Central memory CD8-positive, alpha-beta T cell (primary cell): ENCODE measurements at regions not wholly inside any gene's neighbourhood (a gene's known extent, or its start where the extent isn't known, plus 50 kb on each side); places are given as distances from the start of the nearest gene placed in this dataset.
"Not testable (repeated sequence)": the region's sequence is repeated elsewhere in the genome, so short reads cannot be mapped to it uniquely, and the experiment has no call there.

ENCODE experiments used
- ATAC-seq: fragments of 150-1000 bp; cut with Tn5 transposase; replicated peaks from 2 replicates; pipeline ENCODE4 v1.10.0; 2022; ENCODE audit warnings: mild to moderate bottlenecking, moderate FRiP score, moderate number of reproducible peaks; ENCODE audit not compliant: poor library complexity, severe bottlenecking; ENCODE audit errors: extremely low read depth
- DNase-seq, 2 donors: peaks; one replicate each; pipeline ENCODE4 v3.0.0; 2021; ENCODE audit warnings: low spot score in 2 of 2
- H3K27ac Mint-ChIP-seq: one replicate; pipeline ENCODE4 v1.8.0; 2022; ENCODE audit warnings: low read depth, mild to moderate bottlenecking, moderate library complexity, mixed read lengths
- H3K27me3 Mint-ChIP-seq: one replicate; pipeline ENCODE4 v1.8.0; 2022; ENCODE audit warnings: mixed read lengths
- H3K36me3 Mint-ChIP-seq: one replicate; pipeline ENCODE4 v1.8.0; 2022; ENCODE audit warnings: mild to moderate bottlenecking, moderate library complexity, mixed read lengths; ENCODE audit not compliant: insufficient read depth
- H3K4me1 Mint-ChIP-seq: one replicate; pipeline ENCODE4 v1.8.0; 2022; ENCODE audit warnings: mixed read lengths
- H3K4me3 Mint-ChIP-seq: one replicate; pipeline ENCODE4 v1.8.0; 2022; ENCODE audit warnings: mild to moderate bottlenecking, moderate library complexity, mixed read lengths
- H3K9me3 Mint-ChIP-seq: one replicate; pipeline ENCODE4 v1.8.0; 2022; ENCODE audit warnings: mixed read lengths

DNA sequence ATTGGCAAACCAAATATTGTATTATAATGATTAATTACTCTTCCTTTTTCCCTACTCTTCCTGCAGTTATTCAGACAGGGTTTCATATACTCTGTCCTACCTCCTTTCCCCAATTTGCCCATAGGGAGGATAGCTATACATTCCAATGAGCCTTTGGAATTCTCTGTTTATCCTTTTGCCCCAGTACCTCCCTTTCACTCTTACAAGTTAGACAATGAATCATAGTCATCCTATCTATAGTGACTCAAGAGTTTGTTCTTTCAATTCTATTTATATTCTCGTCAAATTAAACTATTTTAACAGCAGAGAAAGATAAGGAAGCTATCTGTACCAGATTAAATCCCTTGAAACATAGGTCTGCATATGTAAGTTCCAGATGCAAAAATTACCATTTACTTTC lies 437.5 kb downstream of the NR4A2 start:
- Mint-ChIP-seq H3K4me1 (no peaks in the 10 kb centered on the region), H3K27ac (no peak overlapping the region), H3K27me3 (no peaks in the 10 kb centered on the region), H3K4me3 (no peak overlapping the region), H3K36me3 (no peaks in the 10 kb centered on the region), H3K9me3 (peaks cover 13% of the 10 kb centered on the region)
- ATAC-seq: no peak
- no peak for DNase-seq

GRCh38 chr2:155880382-155880781 lies 452.1 kb downstream of the NR4A2 start:
- peaks cover 26% of the 10 kb centered on the region for H3K9me3 Mint-ChIP-seq

GRCh38 chr2:155879900-155880299 lies 452.6 kb downstream of the NR4A2 start:
- H3K4me3 Mint-ChIP-seq, DNase-seq, H3K27me3 Mint-ChIP-seq, H3K4me1 Mint-ChIP-seq, H3K36me3 Mint-ChIP-seq, ATAC-seq, H3K27ac Mint-ChIP-seq: not testable (repeated sequence)
- peaks cover 26% of the 10 kb centered on the region for H3K9me3 Mint-ChIP-seq

More at GRCh38 chr2:155880382-155880781, 452.1 kb downstream of the NR4A2 start:
- H3K36me3 Mint-ChIP-seq, H3K4me1 Mint-ChIP-seq, H3K27me3 Mint-ChIP-seq, H3K4me3 Mint-ChIP-seq, H3K27ac Mint-ChIP-seq, ATAC-seq, DNase-seq: not testable (repeated sequence)

DNA sequence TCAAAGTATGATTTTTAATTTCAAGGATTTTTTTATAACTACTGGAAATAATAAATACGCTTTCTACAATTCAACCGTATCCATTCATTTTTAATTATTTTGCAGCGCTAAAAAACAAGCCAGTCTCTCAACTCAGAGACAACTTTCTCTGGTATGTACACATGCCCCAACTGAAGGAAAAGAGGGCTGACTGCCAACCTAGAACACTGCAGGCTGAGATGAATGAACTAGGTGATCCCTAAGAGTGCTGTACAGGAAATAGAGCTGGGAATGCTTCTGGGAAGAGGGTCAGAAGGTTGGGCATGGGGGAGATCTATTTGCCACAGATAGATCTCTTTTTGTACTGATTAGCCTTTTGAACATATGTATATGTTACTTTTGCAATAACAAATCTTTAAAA lies 460.1 kb downstream of the NR4A2 start:
- Mint-ChIP-seq H3K4me3 (no peak overlapping the region), H3K9me3 (peaks cover 22% of the 10 kb centered on the region), H3K4me1 (no peaks in the 10 kb centered on the region), H3K27ac (no peak overlapping the region), H3K36me3 (no peaks in the 10 kb centered on the region), H3K27me3 (no peaks in the 10 kb centered on the region)
- DNase-seq (no peak), ATAC-seq (no peak)

DNA sequence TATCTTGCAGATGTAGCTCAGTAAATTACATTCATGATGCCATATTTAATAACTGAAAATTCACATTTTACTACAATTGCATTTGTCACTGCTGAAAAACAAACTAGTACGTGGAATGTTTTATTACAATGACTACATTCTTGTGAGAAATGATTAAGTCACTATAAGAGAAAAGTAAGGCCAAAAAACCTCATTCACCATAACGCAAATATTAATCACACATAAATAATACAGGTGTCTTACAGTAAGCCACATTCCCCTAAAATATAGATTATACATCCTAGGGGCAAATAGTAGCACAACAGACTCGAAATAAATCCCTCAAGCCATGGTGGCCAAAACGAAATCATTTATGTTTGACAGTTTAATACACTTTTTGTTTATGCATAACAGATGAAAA lies 460.6 kb downstream of the NR4A2 start:
- no peaks in the 10 kb centered on the region for H3K27me3 Mint-ChIP-seq
- DNase-seq (no peak), ATAC-seq (no peak)
- no peaks in the 10 kb centered on the region for H3K4me1 Mint-ChIP-seq
- H3K4me3 Mint-ChIP-seq: no peak overlapping the region
- peaks cover 22% of the 10 kb centered on the region for H3K9me3 Mint-ChIP-seq
- no peak overlapping the region for H3K27ac Mint-ChIP-seq
- H3K36me3 Mint-ChIP-seq: no peaks in the 10 kb centered on the region

DNA sequence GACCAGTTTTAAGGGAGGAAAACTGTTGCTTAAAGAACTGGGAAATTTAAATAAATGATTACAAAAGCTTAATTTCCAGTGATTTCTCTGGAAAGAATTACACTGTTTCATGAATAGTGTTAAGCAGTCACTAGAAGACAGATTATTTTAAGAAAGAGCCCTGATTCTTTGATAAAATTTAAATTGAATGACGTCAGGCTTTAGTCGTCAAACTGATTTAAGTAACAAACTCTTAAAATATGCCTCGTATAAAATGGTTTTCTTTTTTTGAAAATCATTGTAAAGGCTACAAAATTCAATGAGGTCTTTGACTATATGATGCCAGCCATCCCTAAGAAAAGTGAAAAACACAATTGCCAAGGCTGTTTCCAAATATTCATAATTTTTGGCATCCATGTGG lies 465.0 kb downstream of the NR4A2 start:
- Mint-ChIP-seq H3K4me1 (no peaks in the 10 kb centered on the region), H3K27me3 (no peaks in the 10 kb centered on the region), H3K9me3 (peaks cover 9% of the 10 kb centered on the region), H3K27ac (no peak overlapping the region), H3K36me3 (no peaks in the 10 kb centered on the region), H3K4me3 (no peak overlapping the region)
- ATAC-seq (no peak), DNase-seq (no peak)

GRCh38 chr2:155866477-155866876 lies 466.0 kb downstream of the NR4A2 start:
- no peak for ATAC-seq
- no peaks in the 10 kb centered on the region for H3K36me3 Mint-ChIP-seq
- no peak overlapping the region for H3K4me3 Mint-ChIP-seq
- no peak overlapping the region for H3K27ac Mint-ChIP-seq
- no peaks in the 10 kb centered on the region for H3K27me3 Mint-ChIP-seq
- peaks cover 5% of the 10 kb centered on the region for H3K9me3 Mint-ChIP-seq
- no peaks in the 10 kb centered on the region for H3K4me1 Mint-ChIP-seq
- DNase-seq: no peak

DNA sequence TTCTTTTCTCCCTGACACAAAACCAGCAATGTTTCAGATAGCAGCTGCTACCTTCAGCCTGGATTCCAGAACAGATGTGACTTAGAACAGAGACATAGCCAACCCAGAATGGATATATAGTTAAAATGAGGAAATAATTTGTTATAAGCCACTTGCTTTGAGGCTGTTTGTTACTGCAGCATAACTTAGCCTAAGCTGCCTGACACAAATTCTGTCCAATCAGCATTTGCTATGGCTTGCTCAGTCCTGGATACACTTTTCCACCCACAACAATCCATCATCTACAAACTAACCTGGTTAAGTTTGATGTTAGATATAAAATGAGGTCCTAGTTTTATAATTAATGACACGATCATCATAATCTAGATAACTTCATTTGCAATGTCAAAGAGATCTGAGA lies 480.4 kb downstream of the NR4A2 start:
- no peak overlapping the region for H3K4me3 Mint-ChIP-seq
- no peaks in the 10 kb centered on the region for H3K36me3 Mint-ChIP-seq
- H3K27ac Mint-ChIP-seq: no peak overlapping the region
- DNase-seq: no peak
- ATAC-seq: no peak
- H3K4me1 Mint-ChIP-seq: no peaks in the 10 kb centered on the region
- H3K9me3 Mint-ChIP-seq: no peaks in the 10 kb centered on the region
- no peaks in the 10 kb centered on the region for H3K27me3 Mint-ChIP-seq

DNA sequence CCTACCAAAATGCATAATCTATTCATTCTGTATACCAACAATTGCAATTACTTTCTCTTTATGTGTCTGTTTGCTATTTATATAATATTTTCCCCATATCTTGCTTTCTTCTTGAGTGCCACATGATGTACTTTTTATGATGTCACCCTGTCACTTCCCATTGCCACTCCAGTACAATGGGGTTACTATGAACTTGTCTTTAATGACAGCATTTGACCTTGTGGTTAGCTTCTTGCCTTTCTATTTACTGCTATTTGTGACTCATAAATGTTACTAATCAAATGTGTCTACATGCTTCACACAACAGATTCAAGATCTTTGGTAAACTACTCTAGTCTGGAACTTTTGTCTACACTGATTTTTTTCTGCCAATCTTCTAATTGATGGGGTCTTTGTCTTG lies 486.3 kb downstream of the NR4A2 start:
- Mint-ChIP-seq H3K27ac (no peak overlapping the region), H3K4me1 (no peaks in the 10 kb centered on the region), H3K4me3 (no peak overlapping the region), H3K9me3 (no peaks in the 10 kb centered on the region), H3K27me3 (no peaks in the 10 kb centered on the region), H3K36me3 (peaks cover 1% of the 10 kb centered on the region)
- DNase-seq (no peak), ATAC-seq (no peak)

DNA sequence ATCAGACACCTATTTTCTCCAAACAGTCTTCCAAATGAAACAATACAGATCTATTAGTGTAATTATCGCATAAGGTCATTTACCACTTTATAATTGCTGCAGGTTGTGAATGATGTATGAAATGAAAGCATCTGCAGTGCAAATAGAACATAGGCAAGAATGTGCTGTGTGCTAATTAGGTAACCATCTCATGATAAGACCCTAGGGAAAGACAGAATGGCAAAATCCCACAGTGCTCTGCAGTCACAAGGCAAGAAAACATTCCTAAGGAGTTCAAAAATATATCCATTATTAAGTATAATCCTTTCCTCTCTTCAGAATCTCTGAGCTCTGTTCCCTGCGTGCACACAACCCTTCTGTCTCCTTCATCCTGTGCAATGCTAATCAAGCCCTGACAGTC lies 488.1 kb downstream of the NR4A2 start:
- DNase-seq (no peak), ATAC-seq (no peak)
- no peak overlapping the region for H3K27ac Mint-ChIP-seq
- no peaks in the 10 kb centered on the region for H3K27me3 Mint-ChIP-seq
- no peaks in the 10 kb centered on the region for H3K4me1 Mint-ChIP-seq
- H3K4me3 Mint-ChIP-seq: no peak overlapping the region
- no peaks in the 10 kb centered on the region for H3K9me3 Mint-ChIP-seq
- peaks cover 1% of the 10 kb centered on the region for H3K36me3 Mint-ChIP-seq

GRCh38 chr2:155842103-155842502 lies 490.4 kb downstream of the NR4A2 start:
- no peak overlapping the region for H3K4me3 Mint-ChIP-seq
- no peak overlapping the region for H3K27ac Mint-ChIP-seq
- no peaks in the 10 kb centered on the region for H3K27me3 Mint-ChIP-seq
- no peak for ATAC-seq
- no peaks in the 10 kb centered on the region for H3K4me1 Mint-ChIP-seq
- H3K36me3 Mint-ChIP-seq: peaks cover 1% of the 10 kb centered on the region
- H3K9me3 Mint-ChIP-seq: no peaks in the 10 kb centered on the region
- DNase-seq: no peak

GRCh38 chr2:155841442-155841841 lies 491.1 kb downstream of the NR4A2 start:
- ATAC-seq (no peak), DNase-seq (no peak)
- H3K27ac Mint-ChIP-seq: no peak overlapping the region
- no peaks in the 10 kb centered on the region for H3K27me3 Mint-ChIP-seq
- no peaks in the 10 kb centered on the region for H3K9me3 Mint-ChIP-seq
- H3K36me3 Mint-ChIP-seq: peaks cover 1% of the 10 kb centered on the region
- H3K4me3 Mint-ChIP-seq: no peak overlapping the region
- H3K4me1 Mint-ChIP-seq: no peaks in the 10 kb centered on the region

- Mint-ChIP-seq H3K9me3 (no peaks in the 10 kb centered on the region), H3K27me3 (no peaks in the 10 kb centered on the region), H3K4me3 (no peak overlapping the region), H3K36me3 (peaks cover 1% of the 10 kb centered on the region), H3K27ac (no peak overlapping the region), H3K4me1 (no peaks in the 10 kb centered on the region)
- DNase-seq (no peak), ATAC-seq (no peak)
These were observed 491.9 kb downstream of the NR4A2 start for GRCh38 chr2:155840661-155841060.

DNA sequence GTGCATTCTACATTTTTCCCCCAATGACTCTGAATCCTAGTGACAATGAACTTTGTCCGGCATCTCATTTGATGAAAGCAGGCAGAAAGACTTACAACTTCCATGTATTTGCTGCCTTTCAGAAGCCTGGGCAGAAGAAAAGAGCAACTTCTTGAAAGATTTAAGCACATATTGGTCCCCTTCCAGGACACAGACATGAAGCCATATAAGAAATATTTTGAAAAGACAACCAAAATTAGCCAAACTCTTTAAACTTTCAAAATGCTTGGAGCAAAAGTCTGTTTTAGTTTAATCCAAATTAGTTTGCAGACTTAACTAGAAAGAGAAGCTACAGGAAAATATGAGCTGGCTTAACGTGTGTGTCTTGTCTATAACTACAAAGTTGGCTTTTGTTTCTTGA lies 492.5 kb downstream of the NR4A2 start:
- no peak for DNase-seq
- Mint-ChIP-seq H3K36me3 (peaks cover 1% of the 10 kb centered on the region), H3K4me3 (no peak overlapping the region), H3K4me1 (no peaks in the 10 kb centered on the region), H3K9me3 (no peaks in the 10 kb centered on the region), H3K27ac (no peak overlapping the region), H3K27me3 (no peaks in the 10 kb centered on the region)
- no peak for ATAC-seq
